Endothelial cell (in vitro differentiated cells): ENCODE measurements at regions not wholly inside any gene's neighbourhood (a gene's known extent, or its start where the extent isn't known, plus 50 kb on each side); places are given as distances from the start of the nearest gene placed in this dataset.
"Not testable (repeated sequence)": the region's sequence is repeated elsewhere in the genome, so short reads cannot be mapped to it uniquely, and the experiment has no call there.

Experiments used
- DNase-seq: peaks from one replicate; pipeline ENCODE4 v3.0.0; 2021; ENCODE audit warnings: low spot score
- H3K27ac Mint-ChIP-seq: one replicate; pipeline ENCODE4 v1.8.0; 2021; ENCODE audit warnings: mixed read lengths, inconsistent platforms; ENCODE audit not compliant: unreplicated experiment
- H3K27me3 Mint-ChIP-seq: one replicate; pipeline ENCODE4 v1.8.0; 2021; ENCODE audit warnings: mild to moderate bottlenecking, moderate library complexity, mixed read lengths, inconsistent platforms; ENCODE audit not compliant: unreplicated experiment
- H3K36me3 Mint-ChIP-seq: one replicate; pipeline ENCODE4 v1.8.0; 2021; ENCODE audit warnings: mild to moderate bottlenecking, low read depth, mixed read lengths, inconsistent platforms; ENCODE audit not compliant: unreplicated experiment
- H3K4me1 Mint-ChIP-seq: one replicate; pipeline ENCODE4 v1.8.0; 2021; ENCODE audit warnings: mild to moderate bottlenecking, mixed read lengths, inconsistent platforms; ENCODE audit not compliant: unreplicated experiment
- H3K4me3 Mint-ChIP-seq: one replicate; pipeline ENCODE4 v1.8.0; 2021; ENCODE audit warnings: mild to moderate bottlenecking, mixed read lengths, inconsistent platforms; ENCODE audit not compliant: unreplicated experiment
- H3K9me3 Mint-ChIP-seq: one replicate; pipeline ENCODE4 v1.8.0; 2021; ENCODE audit warnings: mixed read lengths, inconsistent platforms; ENCODE audit not compliant: unreplicated experiment
- TF ChIP-seq, protein P1 (sequence below): fragments of 200-600 bp; sonication (generic); IDR thresholded peaks from one replicate; pipeline ENCODE4 v1.5.0; 2021; ENCODE audit warnings: antibody characterized with exemption; ENCODE audit not compliant: unreplicated experiment

DNA sequence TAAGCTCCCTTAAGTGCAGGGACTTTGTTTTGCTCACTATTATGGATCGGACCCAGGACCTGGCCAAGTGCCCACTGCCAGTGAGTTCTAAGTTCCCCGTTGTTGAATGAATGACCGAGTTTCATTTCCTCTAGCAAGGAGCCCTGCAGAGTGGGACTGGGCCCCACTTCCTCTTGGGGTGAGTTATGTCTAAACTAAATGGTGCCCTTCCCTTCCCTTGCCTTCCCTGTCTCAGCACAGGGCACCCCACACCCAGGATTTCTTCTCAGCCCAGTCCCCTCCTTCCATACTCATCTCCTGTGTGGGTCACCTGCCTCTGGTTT is 195.3 kb upstream of the HS6ST1 start:
- Mint-ChIP-seq H3K27ac (no peak overlapping the region), H3K4me3 (no peak overlapping the region), H3K4me1 (no peaks in the 10 kb centered on the region), H3K27me3 (no peaks in the 10 kb centered on the region), H3K36me3 (no peaks in the 10 kb centered on the region), H3K9me3 (no peaks in the 10 kb centered on the region)
- TF ChIP-seq, protein P1, sequence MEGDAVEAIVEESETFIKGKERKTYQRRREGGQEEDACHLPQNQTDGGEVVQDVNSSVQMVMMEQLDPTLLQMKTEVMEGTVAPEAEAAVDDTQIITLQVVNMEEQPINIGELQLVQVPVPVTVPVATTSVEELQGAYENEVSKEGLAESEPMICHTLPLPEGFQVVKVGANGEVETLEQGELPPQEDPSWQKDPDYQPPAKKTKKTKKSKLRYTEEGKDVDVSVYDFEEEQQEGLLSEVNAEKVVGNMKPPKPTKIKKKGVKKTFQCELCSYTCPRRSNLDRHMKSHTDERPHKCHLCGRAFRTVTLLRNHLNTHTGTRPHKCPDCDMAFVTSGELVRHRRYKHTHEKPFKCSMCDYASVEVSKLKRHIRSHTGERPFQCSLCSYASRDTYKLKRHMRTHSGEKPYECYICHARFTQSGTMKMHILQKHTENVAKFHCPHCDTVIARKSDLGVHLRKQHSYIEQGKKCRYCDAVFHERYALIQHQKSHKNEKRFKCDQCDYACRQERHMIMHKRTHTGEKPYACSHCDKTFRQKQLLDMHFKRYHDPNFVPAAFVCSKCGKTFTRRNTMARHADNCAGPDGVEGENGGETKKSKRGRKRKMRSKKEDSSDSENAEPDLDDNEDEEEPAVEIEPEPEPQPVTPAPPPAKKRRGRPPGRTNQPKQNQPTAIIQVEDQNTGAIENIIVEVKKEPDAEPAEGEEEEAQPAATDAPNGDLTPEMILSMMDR, result no peak
- DNase-seq, result no peak

DNA sequence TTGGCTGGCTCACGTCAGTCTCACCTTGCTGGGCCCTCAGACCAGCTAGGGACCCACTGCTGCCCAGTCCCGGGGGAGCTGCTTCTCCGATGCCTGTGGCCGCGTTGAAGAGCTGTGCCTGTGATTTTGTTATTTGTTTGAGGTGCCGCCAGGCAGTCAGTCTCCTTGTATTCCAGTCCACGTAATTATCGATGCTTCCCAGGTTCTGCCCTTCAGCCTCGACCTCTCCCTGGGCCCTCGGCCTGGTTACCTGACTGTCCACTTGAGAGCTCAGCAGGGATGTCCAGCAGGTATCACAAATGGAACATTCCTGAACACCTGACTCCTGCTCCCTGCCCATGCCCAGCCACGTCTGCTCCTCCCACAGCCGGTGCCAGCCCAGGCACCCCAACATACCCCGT is 195.9 kb upstream of the HS6ST1 start:
- H3K4me1 Mint-ChIP-seq, result no peaks in the 10 kb centered on the region
- H3K4me3 Mint-ChIP-seq, result no peak overlapping the region
- no peaks in the 10 kb centered on the region for H3K36me3 Mint-ChIP-seq
- DNase-seq, result no peak
- TF ChIP-seq, protein P1, result no peak
- H3K27ac Mint-ChIP-seq, result no peak overlapping the region
- H3K27me3 Mint-ChIP-seq, result no peaks in the 10 kb centered on the region
- H3K9me3 Mint-ChIP-seq, result no peaks in the 10 kb centered on the region

DNA sequence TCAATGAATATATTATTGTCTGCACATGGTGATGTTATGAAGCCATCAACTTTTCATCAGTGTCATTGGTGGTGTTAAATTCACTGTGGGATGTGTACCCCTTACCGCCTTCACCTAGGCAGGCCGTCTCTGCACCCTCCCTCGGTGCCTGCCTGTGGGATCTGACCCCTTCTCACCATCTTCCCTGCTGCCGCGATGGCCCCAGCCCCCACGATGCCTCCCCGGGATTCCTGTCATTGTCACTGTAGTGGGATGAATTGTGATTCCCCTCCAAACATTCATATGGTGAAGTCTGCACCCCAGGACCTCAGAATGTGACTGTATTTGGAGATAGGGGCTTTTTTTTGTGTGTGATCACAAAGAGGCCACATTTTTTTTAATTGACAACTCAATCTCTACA is 198.3 kb upstream of the HS6ST1 start:
- H3K36me3 Mint-ChIP-seq, result no peaks in the 10 kb centered on the region
- DNase-seq, result no peak
- H3K4me3 Mint-ChIP-seq, result no peak overlapping the region
- H3K27me3 Mint-ChIP-seq, result no peaks in the 10 kb centered on the region
- no peak overlapping the region for H3K27ac Mint-ChIP-seq
- no peaks in the 10 kb centered on the region for H3K9me3 Mint-ChIP-seq
- no peaks in the 10 kb centered on the region for H3K4me1 Mint-ChIP-seq
- TF ChIP-seq, protein P1, result no peak

DNA sequence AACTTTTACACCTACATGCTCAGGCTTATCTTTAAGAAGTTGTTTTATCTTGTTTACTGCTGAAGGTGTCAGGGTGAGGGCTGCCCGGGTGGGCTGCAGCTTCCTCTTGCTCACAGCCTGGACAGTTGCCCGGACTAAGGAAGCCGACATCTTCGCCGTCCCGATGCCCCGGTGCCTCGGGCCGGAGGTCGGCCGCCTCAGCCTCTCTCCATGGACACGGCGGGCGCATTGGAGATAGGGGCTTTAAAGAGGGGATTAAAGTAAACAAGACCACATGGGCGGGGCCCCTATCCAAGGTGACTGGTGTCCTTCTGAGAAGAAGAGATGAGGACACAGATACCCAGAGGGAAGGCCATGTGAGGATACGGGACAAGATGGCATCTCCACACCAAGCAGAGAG is 200.4 kb upstream of the HS6ST1 start:
- not testable (repeated sequence) for H3K36me3 Mint-ChIP-seq, H3K27ac Mint-ChIP-seq, DNase-seq, H3K4me3 Mint-ChIP-seq, H3K27me3 Mint-ChIP-seq, H3K9me3 Mint-ChIP-seq, H3K4me1 Mint-ChIP-seq

DNA sequence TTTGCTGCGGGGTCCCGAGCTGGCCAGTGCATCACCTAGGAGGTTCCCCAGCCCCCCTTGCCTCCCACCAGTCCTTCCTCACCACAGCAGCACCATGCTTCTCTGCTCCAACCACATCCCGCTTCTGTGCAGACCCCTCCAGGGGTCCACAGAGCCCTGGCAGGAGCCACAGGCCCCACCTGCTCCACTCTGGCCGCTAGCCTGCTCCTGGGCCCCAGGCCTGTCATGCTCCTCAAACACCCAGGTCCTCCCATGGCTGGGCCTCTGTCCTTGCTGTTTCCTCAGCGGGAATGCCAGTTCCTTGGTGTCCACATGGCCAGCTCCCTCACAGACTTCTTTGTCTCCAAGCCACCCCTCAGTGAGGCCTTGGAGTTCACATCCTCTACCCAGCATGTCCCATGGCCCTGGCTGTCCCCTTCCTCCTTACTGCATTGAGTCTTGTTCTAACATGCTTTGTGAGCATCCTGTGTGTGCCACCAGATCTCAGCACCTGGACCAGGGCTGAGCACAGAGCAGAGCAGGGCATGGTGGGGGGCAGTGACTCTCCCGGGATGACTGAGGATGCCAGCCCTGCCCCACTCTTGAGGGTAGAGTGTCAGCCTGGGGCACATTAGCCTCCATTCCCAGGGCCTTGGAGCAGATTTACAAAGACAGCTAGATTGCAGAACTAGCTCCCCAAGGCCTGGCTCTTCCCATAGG is 201.0 kb upstream of the HS6ST1 start:
- no peak overlapping the region for H3K4me3 Mint-ChIP-seq
- no peak for DNase-seq
- no peaks in the 10 kb centered on the region for H3K4me1 Mint-ChIP-seq
- no peaks in the 10 kb centered on the region for H3K9me3 Mint-ChIP-seq
- no peak overlapping the region for H3K27ac Mint-ChIP-seq
- H3K36me3 Mint-ChIP-seq, result no peaks in the 10 kb centered on the region
- TF ChIP-seq, protein P1, result no peak
- H3K27me3 Mint-ChIP-seq, result no peaks in the 10 kb centered on the region
